Testis (tissue), 2 donors: ENCODE measurements at regions not wholly inside any gene's neighbourhood (a gene's known extent, or its start where the extent isn't known, plus 50 kb on each side); places are given as distances from the start of the nearest gene placed in this dataset.

Source experiments
- DNase-seq: peaks from one replicate; pipeline ENCODE4 v3.0.0-alpha.2; 2019
- H3K27ac ChIP-seq, 2 donors: fragments of 200-600 bp; sonication (generic); one replicate each; pipeline ENCODE4 v1.5.1; 2019
- H3K27me3 ChIP-seq: fragments of 200-600 bp; sonication (generic); one replicate; pipeline ENCODE4 v1.5.1; 2019
- H3K36me3 ChIP-seq: fragments of 200-600 bp; sonication (generic); one replicate; pipeline ENCODE4 v1.5.1; 2017; ENCODE audit warnings: low read depth; ENCODE audit errors: missing control alignments
- H3K4me1 ChIP-seq: fragments of 200-600 bp; sonication (generic); one replicate; pipeline ENCODE4 v1.5.1; 2019
- H3K4me3 ChIP-seq, 2 donors: fragments of 200-600 bp; sonication (generic); one replicate each; pipeline ENCODE4 v1.5.1; 2017 to 2019
- H3K9me3 ChIP-seq: fragments of 200-600 bp; sonication (generic); one replicate; pipeline ENCODE4 v1.5.1; 2017
- POLR2A ChIP-seq: fragments of 450-650 bp; IDR thresholded peaks from one replicate; pipeline ENCODE4 v1.6.1; 2017; ENCODE audit warnings: antibody characterized with exemption, mild to moderate bottlenecking, moderate library complexity
- WGBS, 2 donors: methylation state at CpG; one replicate each; pipeline ENCODE4 v1.1.5; 2018; 5-methylcytosine and 5-hydroxymethylcytosine counted together
- intact Hi-C: fragments of 100-400 bp; cut with DNase I; formaldehyde crosslinking; loops from one replicate; pipeline ENCODE4 v1.15.1; 2023; ENCODE audit warnings: low total_unique reads
- TF ChIP-seq, protein P1 (sequence below), 3 experiments: fragments of 450-650 bp in 2 of 3; fragments of 200-600 bp in 1 of 3; sonication (generic) in 1 of 3; IDR thresholded peaks; one replicate each; pipeline ENCODE4 v1.5.1; 2016 to 2019; ENCODE audit warnings: antibody characterized with exemption in 3 of 3, mild to moderate bottlenecking in 2 of 3, moderate library complexity in 1 of 3

- TF ChIP-seq POLR2A = no peak
- TF ChIP-seq, protein P1, sequence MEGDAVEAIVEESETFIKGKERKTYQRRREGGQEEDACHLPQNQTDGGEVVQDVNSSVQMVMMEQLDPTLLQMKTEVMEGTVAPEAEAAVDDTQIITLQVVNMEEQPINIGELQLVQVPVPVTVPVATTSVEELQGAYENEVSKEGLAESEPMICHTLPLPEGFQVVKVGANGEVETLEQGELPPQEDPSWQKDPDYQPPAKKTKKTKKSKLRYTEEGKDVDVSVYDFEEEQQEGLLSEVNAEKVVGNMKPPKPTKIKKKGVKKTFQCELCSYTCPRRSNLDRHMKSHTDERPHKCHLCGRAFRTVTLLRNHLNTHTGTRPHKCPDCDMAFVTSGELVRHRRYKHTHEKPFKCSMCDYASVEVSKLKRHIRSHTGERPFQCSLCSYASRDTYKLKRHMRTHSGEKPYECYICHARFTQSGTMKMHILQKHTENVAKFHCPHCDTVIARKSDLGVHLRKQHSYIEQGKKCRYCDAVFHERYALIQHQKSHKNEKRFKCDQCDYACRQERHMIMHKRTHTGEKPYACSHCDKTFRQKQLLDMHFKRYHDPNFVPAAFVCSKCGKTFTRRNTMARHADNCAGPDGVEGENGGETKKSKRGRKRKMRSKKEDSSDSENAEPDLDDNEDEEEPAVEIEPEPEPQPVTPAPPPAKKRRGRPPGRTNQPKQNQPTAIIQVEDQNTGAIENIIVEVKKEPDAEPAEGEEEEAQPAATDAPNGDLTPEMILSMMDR (IDR thresholded peaks at IDR 0.05) = no peak
- no peaks in the 10 kb centered on the region for H3K27me3 ChIP-seq
- H3K36me3 ChIP-seq = no peaks in the 10 kb centered on the region
- DNase-seq = no peak
- intact Hi-C loops = no loop called here
- 90 to 93% methylated on average over 8 of the region's 8 CpGs for WGBS, 2 donors
- no peaks in the 10 kb centered on the region for H3K9me3 ChIP-seq
- H3K4me3 ChIP-seq = no peak overlapping the region
- H3K4me1 ChIP-seq = peaks cover 15% of the 10 kb centered on the region
- H3K27ac ChIP-seq = no peak overlapping the region
These were observed 395.8 kb upstream of the ADAMTSL1 start for GRCh38 chr9:18077941-18078678.

- Histone ChIP-seq H3K27me3 (no peaks in the 10 kb centered on the region), H3K4me3 (no peak overlapping the region), H3K36me3 (no peaks in the 10 kb centered on the region), H3K4me1 (no peaks in the 10 kb centered on the region), H3K27ac (no peak overlapping the region), H3K9me3 (no peaks in the 10 kb centered on the region)
- TF ChIP-seq, protein P1 (IDR thresholded peaks at IDR 0.05) = no peak
- no peak for TF ChIP-seq POLR2A
- DNase-seq = no peak
- intact Hi-C loops = no loop called here
- WGBS, 2 donors = 85 to 96% methylated on average over 4 of the region's 4 CpGs
These were observed 381.8 kb upstream of the ADAMTSL1 start for GRCh38 chr9:18092138-18092537.

DNA sequence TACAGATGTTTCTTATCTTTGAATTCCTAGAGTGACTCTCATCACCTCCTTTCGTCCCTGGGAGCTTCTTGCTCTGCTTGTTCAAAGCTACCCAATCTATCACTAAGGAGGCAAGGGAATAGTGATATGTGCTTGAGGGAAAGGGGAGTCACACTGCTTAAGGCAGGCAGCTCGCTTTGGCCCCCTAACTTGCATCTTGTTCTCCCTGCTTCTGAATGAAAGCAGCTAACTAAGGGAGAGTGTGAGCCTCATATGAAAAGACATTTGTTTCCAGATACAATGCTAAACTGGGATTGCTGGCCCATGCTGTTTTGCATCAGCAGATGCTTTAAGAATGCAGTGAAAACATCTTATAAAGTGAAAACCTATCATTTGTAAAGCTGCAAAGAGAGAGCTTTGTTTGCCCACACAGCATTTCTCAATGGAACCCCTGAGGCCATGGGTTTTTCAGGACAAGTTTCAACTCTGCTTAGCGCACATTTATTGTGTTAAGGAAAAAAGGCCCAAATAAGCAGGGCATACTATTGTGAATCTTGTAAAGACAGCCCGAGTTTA lies 367.9 kb upstream of the ADAMTSL1 start:
- no peak overlapping the region for H3K27ac ChIP-seq
- H3K27me3 ChIP-seq = no peaks in the 10 kb centered on the region
- no peak overlapping the region for H3K4me3 ChIP-seq
- no peak for TF ChIP-seq POLR2A
- TF ChIP-seq, protein P1 (IDR thresholded peaks at IDR 0.05) = no peak
- H3K4me1 ChIP-seq = no peaks in the 10 kb centered on the region
- H3K36me3 ChIP-seq = no peaks in the 10 kb centered on the region
- 78 to 82% methylated on average over 4 of the region's 4 CpGs for WGBS, 2 donors
- DNase-seq = no peak
- no peaks in the 10 kb centered on the region for H3K9me3 ChIP-seq
- intact Hi-C loops = no loop called here

DNA sequence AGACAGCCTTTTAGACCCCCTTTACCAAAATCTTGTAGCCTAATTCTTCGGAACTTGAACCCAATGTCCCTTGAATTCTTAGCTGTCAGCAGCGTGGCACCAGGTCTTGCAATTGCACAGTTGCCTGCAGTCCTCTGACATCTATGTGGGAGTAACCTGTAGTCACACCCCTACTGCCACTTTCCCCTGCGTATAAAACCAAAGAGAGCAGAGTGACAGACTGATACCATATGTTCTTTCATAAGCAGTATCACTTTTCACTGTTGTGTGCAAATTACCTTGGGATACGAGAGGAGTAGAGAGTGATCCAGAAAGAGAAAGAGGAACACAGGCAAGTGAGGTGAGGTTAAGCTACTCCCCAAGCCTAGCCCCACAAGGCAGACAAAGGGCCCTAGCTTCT lies 364.3 kb upstream of the ADAMTSL1 start:
- H3K4me3 ChIP-seq = no peak overlapping the region
- intact Hi-C loops = no loop called here
- DNase-seq = no peak
- H3K27ac ChIP-seq = no peak overlapping the region
- TF ChIP-seq, protein P1 (IDR thresholded peaks at IDR 0.05) = no peak
- TF ChIP-seq POLR2A = no peak
- H3K9me3 ChIP-seq = no peaks in the 10 kb centered on the region
- WGBS, 2 donors = 88 to 91% methylated on average over 4 of the region's 4 CpGs
- no peaks in the 10 kb centered on the region for H3K27me3 ChIP-seq
- H3K4me1 ChIP-seq = no peaks in the 10 kb centered on the region
- H3K36me3 ChIP-seq = no peaks in the 10 kb centered on the region

- Histone ChIP-seq H3K9me3 (no peaks in the 10 kb centered on the region), H3K4me3 (no peak overlapping the region), H3K4me1 (no peaks in the 10 kb centered on the region), H3K36me3 (no peaks in the 10 kb centered on the region), H3K27me3 (no peaks in the 10 kb centered on the region), H3K27ac (no peak overlapping the region)
- intact Hi-C loops = no loop called here
- TF ChIP-seq, protein P1 (IDR thresholded peaks at IDR 0.05) = no peak
- TF ChIP-seq POLR2A = no peak
- DNase-seq = no peak
These were observed 362.8 kb upstream of the ADAMTSL1 start for GRCh38 chr9:18111146-18111545.
